ENCODE measurements at regions not wholly inside any gene's neighbourhood (a gene's known extent, or its start where the extent isn't known, plus 50 kb on each side); places are given as distances from the start of the nearest gene placed in this dataset.

- TF ChIP-seq EZH2 (IDR thresholded peaks at IDR 0.05; ENCODE audit: borderline replicate concordance, low read length): no peak
- no peak for TF ChIP-seq CTCF (conservative IDR thresholded peaks at IDR 0.05 in 1 of 2, IDR thresholded peaks at IDR 0.05 in 1 of 2; ENCODE audit: extremely low read depth in 1 of 2, insufficient read depth in 1 of 2, low read depth in 1 of 2, low read length in 2 of 2)
These were observed 104.6 kb upstream of the GJB6 start for GRCh38 chr13:20336761-20337160.
